ENCODE measurements at regions not wholly inside any gene's neighbourhood (a gene's known extent, or its start where the extent isn't known, plus 50 kb on each side); places are given as distances from the start of the nearest gene placed in this dataset.

GRCh38 chr1:198865319-198865718, 226.5 kb downstream of the PTPRC start:
- no peak for DNase-seq

DNA sequence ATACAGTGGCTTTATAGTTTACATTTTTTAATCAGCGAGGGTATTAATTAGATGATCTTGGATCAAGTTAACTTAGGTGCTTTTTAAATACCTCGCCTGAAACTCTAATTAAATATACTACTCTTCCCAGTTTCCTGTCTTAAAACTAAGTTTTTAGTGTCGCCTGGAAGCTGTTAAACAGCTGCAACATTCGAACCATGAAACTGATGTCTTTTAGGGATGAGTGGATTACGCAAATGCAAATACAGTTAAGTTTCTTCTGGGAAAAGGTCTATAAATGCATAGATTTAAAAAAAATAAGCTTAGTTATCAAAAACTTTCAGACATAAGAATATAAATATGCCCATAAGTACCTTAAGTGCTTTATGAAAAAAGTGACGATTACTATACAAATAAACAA, 228.3 kb downstream of the PTPRC start:
- DNase-seq = no peak

- DNase-seq = no peak
These were observed 234.9 kb downstream of the PTPRC start for GRCh38 chr1:198873696-198874230.

- peak; percentile 84 for DNase-seq
These were observed 237.6 kb downstream of the PTPRC start for GRCh38 chr1:198876371-198876871.

GRCh38 chr1:198878566-198878965, 239.7 kb downstream of the PTPRC start:
- no peak for DNase-seq

DNA sequence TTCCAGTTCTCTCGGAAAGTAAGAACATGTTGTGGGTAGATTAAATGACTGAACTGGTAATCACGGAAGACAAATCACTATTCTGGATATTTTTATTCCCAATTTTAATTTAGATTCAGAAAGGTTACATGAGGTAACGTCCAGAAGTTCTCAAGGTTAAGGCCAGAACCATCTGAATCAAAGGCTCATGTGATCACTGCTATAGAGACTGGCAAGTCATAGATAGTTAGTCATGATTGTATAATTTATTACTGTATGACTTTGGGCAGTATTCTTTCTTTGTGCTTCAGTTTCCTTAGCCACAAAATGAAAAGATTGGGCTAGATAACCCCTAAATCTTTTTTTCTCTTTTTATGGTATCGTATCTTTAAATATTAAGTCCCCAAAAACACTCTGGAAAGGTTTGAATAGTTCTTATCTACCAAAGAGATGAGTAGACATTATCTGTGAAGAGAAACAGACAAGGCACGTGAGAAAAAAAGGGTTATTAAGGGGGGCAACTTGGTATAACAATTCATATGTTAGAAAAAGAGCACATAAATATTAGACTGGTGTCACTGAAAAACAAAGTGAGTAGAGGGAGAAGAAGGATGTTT, 241.0 kb downstream of the PTPRC start:
- no peak for DNase-seq

DNA sequence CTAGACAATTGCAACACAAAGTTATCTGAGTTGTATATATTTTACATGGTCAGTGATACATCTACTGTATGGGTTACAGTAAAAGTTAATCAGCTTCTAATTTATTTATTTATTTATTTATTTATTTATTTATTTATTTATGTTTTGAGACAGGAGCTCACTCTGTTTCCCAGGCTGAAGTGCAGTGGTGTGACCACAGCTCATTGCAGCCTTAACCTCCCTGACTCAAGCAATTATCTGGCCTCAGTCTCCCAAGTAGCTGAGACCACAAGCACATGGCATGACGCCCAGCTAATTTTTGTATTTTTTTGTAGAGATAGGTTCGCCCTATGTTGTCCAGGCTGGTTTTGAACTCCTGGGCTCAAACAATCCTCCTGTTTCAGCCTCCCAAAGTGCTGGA, 241.6 kb downstream of the PTPRC start:
- DNase-seq = no peak

DNA sequence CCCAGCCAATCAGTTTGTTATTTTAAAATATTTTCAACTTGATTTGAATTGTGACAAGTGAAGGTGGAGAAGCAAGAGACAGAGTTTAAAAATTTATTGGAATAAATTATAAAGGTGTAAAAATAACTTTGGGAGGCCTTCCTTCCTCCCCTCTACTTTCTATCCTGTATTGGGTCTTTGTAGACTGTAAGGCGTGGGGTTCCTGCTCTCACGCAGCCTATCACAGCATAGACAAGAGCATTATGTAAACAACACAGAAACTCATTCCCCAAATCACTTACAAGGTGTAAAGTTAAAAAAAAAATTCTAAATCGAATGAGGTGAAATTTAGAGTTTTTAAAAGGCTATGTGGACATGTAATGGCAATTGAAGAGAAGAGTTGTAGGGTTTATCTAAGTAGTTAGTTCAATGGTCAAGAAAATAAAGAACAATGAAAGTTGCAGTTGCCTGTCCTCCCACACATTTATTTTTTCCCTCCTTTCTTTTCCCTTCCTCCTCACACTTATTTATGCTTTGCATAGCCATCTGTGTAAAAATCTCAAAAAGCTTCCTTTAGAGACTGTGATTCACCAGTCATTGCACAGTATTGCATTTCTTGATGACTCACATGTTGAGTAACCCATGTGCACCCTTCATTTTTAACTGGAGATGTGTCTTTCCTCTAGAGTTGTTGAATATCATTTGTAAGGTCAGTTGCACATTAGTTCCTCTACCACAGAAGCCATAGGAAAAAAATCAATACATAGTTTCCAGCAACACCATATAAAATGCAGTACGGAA, 242.2 kb downstream of the PTPRC start:
- no peak for DNase-seq

- DNase-seq = no peak
These were observed 244.3 kb downstream of the PTPRC start for GRCh38 chr1:198883184-198883583.

DNA sequence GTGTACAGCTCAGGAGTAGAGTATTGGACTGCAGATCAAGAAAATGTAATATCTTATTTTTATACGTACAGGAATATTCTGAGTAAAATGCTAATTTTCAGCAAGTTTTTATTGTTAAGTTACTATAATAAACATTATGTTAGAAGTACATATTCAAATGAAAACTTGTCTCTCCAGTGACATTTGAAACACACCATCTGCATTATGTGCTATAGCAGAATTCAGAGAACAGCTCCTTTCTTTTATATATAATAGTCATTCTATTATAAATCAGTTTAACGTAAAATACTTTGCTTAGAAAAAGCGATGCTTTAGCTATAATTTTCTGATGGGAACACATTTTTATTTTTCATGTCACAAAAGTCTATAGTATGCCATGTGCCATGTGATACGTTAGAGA, 249.0 kb downstream of the PTPRC start:
- DNase-seq = no peak

GRCh38 chr1:198888379-198888943, 249.6 kb downstream of the PTPRC start:
- DNase-seq = no peak

GRCh38 chr1:198889101-198889500, 250.3 kb downstream of the PTPRC start:
- DNase-seq = no peak

- no peak for DNase-seq
These were observed 250.9 kb downstream of the PTPRC start for GRCh38 chr1:198889749-198890148.

DNA sequence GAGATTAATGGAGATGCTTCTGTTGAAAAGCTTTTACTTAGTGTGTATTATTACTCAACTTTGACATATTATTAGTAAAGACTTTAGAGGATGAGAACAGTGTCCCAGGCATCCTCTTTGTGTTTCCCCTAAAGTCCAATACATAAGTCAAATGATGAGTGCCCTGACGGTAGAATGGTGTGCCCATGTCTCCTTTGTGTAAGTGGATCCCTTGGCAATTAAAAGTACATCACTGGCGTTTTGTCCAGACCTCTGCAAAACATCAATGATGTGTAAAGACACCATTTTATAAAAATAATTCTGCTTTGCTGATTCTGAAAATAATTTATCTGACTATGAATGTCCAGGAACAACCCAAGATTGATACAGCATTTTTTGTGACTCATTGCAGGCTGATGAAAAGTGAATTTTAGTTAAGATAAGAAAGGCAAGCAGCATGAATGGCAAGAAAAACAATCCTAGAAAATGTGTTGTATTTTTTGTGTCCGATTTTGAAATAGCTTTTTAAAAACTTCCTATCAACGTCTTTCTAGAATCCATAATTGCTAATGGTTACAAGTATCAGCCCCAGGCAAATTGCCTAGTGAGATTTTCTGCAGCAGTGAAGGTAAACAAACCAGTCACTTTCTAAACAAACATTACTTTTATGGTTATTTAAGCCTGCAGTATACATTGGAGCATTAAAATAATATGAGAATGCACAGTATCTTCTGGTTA, 251.5 kb downstream of the PTPRC start:
- DNase-seq = peak; percentile 71

GRCh38 chr1:198892065-198892464, 253.2 kb downstream of the PTPRC start:
- DNase-seq = peak; percentile 25

DNA sequence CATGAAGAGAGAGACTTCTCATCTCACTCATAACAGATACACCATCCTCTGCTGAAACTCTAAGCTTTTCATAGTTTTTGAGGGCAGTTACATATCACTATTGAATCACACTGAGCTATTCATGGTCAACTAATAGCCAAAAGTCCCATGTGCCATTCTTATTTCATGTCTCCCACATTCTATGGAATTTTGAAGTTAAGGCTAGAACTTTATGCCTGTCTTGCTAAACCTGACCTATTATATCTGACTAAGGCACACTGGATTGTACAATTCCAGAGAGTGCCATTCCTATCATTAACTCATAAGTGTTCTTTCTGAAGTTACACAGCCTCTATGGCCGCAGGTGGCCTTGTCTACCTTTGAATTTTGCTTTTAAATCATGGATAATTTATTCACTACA, 254.3 kb downstream of the PTPRC start:
- DNase-seq = no peak

- no peak for DNase-seq
These were observed 255.1 kb downstream of the PTPRC start for GRCh38 chr1:198893763-198894444.

GRCh38 chr1:198901266-198901665, 262.4 kb downstream of the PTPRC start:
- DNase-seq = no peak

- DNase-seq = no peak
These were observed 263.8 kb downstream of the PTPRC start for GRCh38 chr1:198902655-198903054.

GRCh38 chr1:198903203-198903602, 264.4 kb downstream of the PTPRC start:
- DNase-seq = no peak

DNA sequence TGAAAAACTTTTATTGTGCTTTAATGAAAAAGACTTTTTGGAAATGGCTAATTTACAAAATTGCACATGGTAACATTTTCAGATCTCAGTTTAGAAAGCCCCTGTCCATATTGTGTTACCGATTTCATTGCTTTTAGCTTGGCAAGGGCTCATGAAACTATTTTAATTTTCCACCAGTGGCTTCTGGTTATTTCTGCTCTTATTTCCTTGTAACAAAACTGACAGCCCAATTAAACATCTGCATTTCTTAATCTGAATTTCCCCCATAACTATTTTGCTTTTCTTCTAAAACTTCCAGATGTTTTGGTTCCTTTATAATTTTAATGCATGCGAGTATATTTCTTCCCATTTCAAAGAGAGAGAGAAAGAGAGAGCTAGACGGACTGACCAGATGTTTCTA, 264.8 kb downstream of the PTPRC start:
- no peak for DNase-seq

DNA sequence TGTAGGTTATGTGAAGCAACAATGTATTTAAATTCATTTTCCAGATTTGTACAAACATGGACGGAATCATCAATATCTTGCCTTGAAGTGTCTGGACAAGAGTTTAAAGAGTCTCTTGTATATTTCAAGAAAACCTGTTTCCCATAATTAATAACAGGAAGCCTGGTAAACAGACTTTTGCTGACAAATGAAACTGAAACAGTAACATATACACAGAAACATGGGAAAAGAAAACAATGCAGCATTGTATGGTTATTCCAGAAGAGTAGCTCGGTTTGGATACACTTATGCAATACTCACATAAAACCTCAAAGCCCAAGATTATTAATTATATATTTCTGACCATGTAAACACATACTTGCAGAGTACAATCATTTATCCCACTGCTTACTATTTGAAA, 265.5 kb downstream of the PTPRC start:
- no peak for DNase-seq
